HCT116 (cell line): ENCODE measurements at regions not wholly inside any gene's neighbourhood (a gene's known extent, or its start where the extent isn't known, plus 50 kb on each side); places are given as distances from the start of the nearest gene placed in this dataset.

Experiments used
- ATAC-seq: fragments of 200-7000 bp; cut with Tn5 transposase; 2 replicates; pipeline ENCODE4 v1.9.1; 2020; ENCODE audit warnings: mild to moderate bottlenecking, moderate library complexity
- BruUV-seq: library from RNA; stranded (reverse); fragments of 400-500 nt; replicated peaks from 2 replicates; lab custom pipeline; 2021; lab: Mats Ljungman, UMichigan
- CTCF ChIA-PET: fragments of 300-600 bp; sonication (Branson Sonifier 250); formaldehyde crosslinking; loops from one replicate; lab custom pipeline; 2021; ENCODE audit warnings: antibody characterized with exemption; lab: Charles Lee
- POLR2A ChIA-PET: fragments of 300-600, 350-600 bp; sonication (Branson Sonifier 250); formaldehyde crosslinking; loops from one replicate; lab custom pipeline; 2021; ENCODE audit warnings: antibody characterized with exemption; lab: Charles Lee
- RAD21 ChIA-PET, 2 experiments: fragments of 300-600 bp; sonication (Branson Sonifier 250); formaldehyde crosslinking; loops; one replicate each; lab custom pipeline; 2023; ENCODE audit warnings: low total read pairs in 2 of 2; ENCODE audit not compliant: uncharacterized antibody in 2 of 2, unreplicated experiment in 2 of 2, low non-redundant PET in 1 of 2; lab: Charles Lee
- DNase-seq: peaks from one replicate; pipeline ENCODE4 v3.0.0-alpha.2; 2010; ENCODE audit warnings: low read depth, low spot score
- H2AFZ ChIP-seq: fragments of 200-600 bp; shearing (Covaris generic), sonication (generic); 2 replicates; pipeline ENCODE4 v1.6.1; 2017; ENCODE audit warnings: low read depth, mixed run types, mixed read lengths, antibody characterized with exemption, low read length; ENCODE audit not compliant: poor library complexity, severe bottlenecking
- H3K27ac ChIP-seq: 2 replicates; pipeline ENCODE4 v1.5.1; 2012; ENCODE audit warnings: low read depth, low read length
- H3K27me3 ChIP-seq: fragments of 200-600 bp; sonication (generic); 2 replicates; pipeline ENCODE4 v1.6.1; 2016; ENCODE audit warnings: mixed run types, low read length, mixed read lengths; ENCODE audit not compliant: insufficient read depth
- H3K36me3 ChIP-seq, 2 experiments: fragments of 200-500 bp in 1 of 2; fragments of 200-600 bp in 1 of 2; sonication (Bioruptor generic) in 1 of 2; sonication (generic) in 1 of 2; 2 replicates each; pipeline versions ENCODE4 v1.5.1 to v1.6.1; 2014 to 2016; ENCODE audit warnings: low read length in 2 of 2, inconsistent platforms in 1 of 2, mixed read lengths in 1 of 2, mixed run types in 1 of 2; ENCODE audit not compliant: insufficient read depth in 2 of 2, control insufficient read depth in 1 of 2
- H3K4me1 ChIP-seq, 2 experiments: fragments of 200-600 bp in 1 of 2; sonication (generic) in 1 of 2; 2 replicates each; pipeline versions ENCODE4 v1.5.1 to v1.6.1; 2012 to 2017; ENCODE audit warnings: low read length in 2 of 2, inconsistent platforms in 1 of 2, mild to moderate bottlenecking in 1 of 2, mixed read lengths in 1 of 2, mixed run types in 1 of 2, moderate library complexity in 1 of 2; ENCODE audit not compliant: insufficient read depth in 2 of 2, control insufficient read depth in 1 of 2
- H3K4me2 ChIP-seq: fragments of 200-600 bp; sonication (generic); 2 replicates; pipeline ENCODE4 v1.6.1; 2017; ENCODE audit warnings: mixed run types, low read length, mixed read lengths
- H3K4me3 ChIP-seq, 2 experiments: fragments of 200-600 bp in 1 of 2; sonication (generic) in 1 of 2; replicated peaks in 1 of 2; 2 replicates each; pipeline ENCODE4 v1.5.1; 2011 to 2016; ENCODE audit warnings: low read length in 2 of 2, control low read depth in 1 of 2, low read depth in 1 of 2, mild to moderate bottlenecking in 1 of 2, mixed read lengths in 1 of 2, mixed run types in 1 of 2
- H3K79me2 ChIP-seq: fragments of 200-600 bp; sonication (generic); 2 replicates; pipeline ENCODE4 v1.6.1; 2017; ENCODE audit warnings: mild to moderate bottlenecking, mixed run types, low read length, moderate library complexity, mixed read lengths; ENCODE audit not compliant: insufficient read depth
- H3K9ac ChIP-seq: fragments of 200-600 bp; sonication (generic); 2 replicates; pipeline ENCODE4 v1.6.1; 2016; ENCODE audit warnings: low read length, mixed read lengths
- H3K9me2 ChIP-seq: fragments of 200-600 bp; sonication (generic), shearing (Covaris generic); 2 replicates; pipeline ENCODE4 v1.6.1; 2017; ENCODE audit warnings: mixed run types, mild to moderate bottlenecking, moderate library complexity; ENCODE audit not compliant: insufficient read depth
- H3K9me3 ChIP-seq, 2 experiments: fragments of 200-500 bp in 1 of 2; fragments of 200-600 bp in 1 of 2; sonication (Bioruptor generic) in 1 of 2; sonication (generic) in 1 of 2; 2 replicates each; pipeline ENCODE4 v1.6.1; 2014 to 2017; ENCODE audit warnings: low read length in 2 of 2, mixed read lengths in 2 of 2, inconsistent platforms in 1 of 2, low read depth in 1 of 2, mild to moderate bottlenecking in 1 of 2, mixed run types in 1 of 2, moderate library complexity in 1 of 2; ENCODE audit not compliant: control insufficient read depth in 1 of 2, insufficient read depth in 1 of 2
- H4K20me1 ChIP-seq: fragments of 200-600 bp; sonication (generic), shearing (Covaris generic); 2 replicates; pipeline ENCODE4 v1.6.1; 2017; ENCODE audit warnings: mixed run types, mild to moderate bottlenecking, moderate library complexity; ENCODE audit not compliant: insufficient read depth
- EGR1 ChIP-seq: IDR thresholded peaks from 2 replicates; pipeline ENCODE4 v1.6.1; 2012; ENCODE audit warnings: low read depth
- EZH2 ChIP-seq: fragments of 200-600 bp; sonication (generic); IDR thresholded peaks from 2 replicates; pipeline ENCODE4 v1.6.1; 2017; ENCODE audit warnings: antibody characterized with exemption, mixed run types
- EZH2phosphoT487 ChIP-seq: fragments of 200-600 bp; IDR thresholded peaks from 2 replicates; pipeline ENCODE4 v1.6.1; 2018; ENCODE audit warnings: antibody characterized with exemption, borderline replicate concordance
- FOSL1 ChIP-seq: IDR thresholded peaks from 2 replicates; pipeline ENCODE4 v1.6.1; 2012; ENCODE audit warnings: low read depth
- POLR2A ChIP-seq: IDR thresholded peaks from 2 replicates; pipeline ENCODE4 v1.7.0; 2011; ENCODE audit warnings: borderline replicate concordance; ENCODE audit not compliant: insufficient read depth, insufficient read length; ENCODE audit errors: extremely low read depth
- TCF7L2 ChIP-seq: IDR thresholded peaks from 2 replicates; pipeline ENCODE4 v1.7.0; 2011; ENCODE audit warnings: borderline replicate concordance, inconsistent platforms; ENCODE audit not compliant: insufficient read depth, insufficient read length; ENCODE audit errors: extremely low read depth
- ZFX ChIP-seq: fragments of 450-650 bp; IDR thresholded peaks from 2 replicates; pipeline ENCODE4 v1.6.1; 2017
- intact Hi-C: fragments of 100-400 bp; cut with micrococcal nuclease; formaldehyde crosslinking; loops from 2 replicates; pipeline ENCODE4 v1.10.0; 2022
- TF ChIP-seq, protein P1 (sequence below): IDR thresholded peaks from 2 replicates; pipeline ENCODE4 v1.6.1; 2012
- TF ChIP-seq, protein P2 (sequence below): IDR thresholded peaks from 2 replicates; pipeline ENCODE4 v1.6.1; 2012; ENCODE audit warnings: low read depth

DNA sequence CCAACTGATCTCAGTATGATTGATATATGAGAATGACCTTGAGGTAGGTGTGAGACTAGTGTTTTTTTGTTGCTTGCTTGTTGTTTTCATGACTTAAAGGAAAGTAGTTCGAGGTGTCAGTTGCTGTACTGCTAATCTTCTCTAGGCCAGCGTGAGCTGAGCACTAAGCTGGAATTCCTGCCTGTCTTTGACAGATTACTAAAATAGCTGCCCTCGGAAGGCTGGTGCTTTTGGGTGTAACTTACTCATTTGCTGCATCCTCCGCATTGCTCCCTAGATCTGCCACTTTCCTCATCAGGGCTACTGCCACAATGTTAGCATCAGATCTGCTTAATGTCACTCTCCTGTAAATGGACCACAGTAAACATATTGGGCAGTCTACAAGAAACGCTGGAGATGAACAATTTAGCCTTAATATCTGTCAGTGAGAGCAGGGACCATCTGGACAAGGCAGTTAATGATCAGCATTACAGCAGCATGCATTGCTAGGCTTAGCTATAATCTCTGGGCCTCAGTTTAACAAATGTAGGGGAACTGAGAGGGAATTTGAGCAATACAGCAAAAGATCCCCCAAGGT lies 106.6 kb upstream of the CDH6 start:
- H3K9me2 ChIP-seq, result no peaks in the 10 kb centered on the region
- intact Hi-C loops, result no loop called here
- DNase-seq, result no peak
- no peak overlapping the region for H3K9ac ChIP-seq
- H3K4me3 ChIP-seq, result no peak overlapping the region
- no peak overlapping the region for H2AFZ ChIP-seq
- POLR2A ChIA-PET, result no interaction called here
- no peak for ATAC-seq
- no peaks in the 10 kb centered on the region for H3K27me3 ChIP-seq
- BruUV-seq, result no TSS peak
- H3K4me1 ChIP-seq, result no peaks in the 10 kb centered on the region
- H3K4me2 ChIP-seq, result no peak overlapping the region
- no peaks in the 10 kb centered on the region for H4K20me1 ChIP-seq
- CTCF ChIA-PET, result no interaction called here
- TF ChIP-seq EZH2 (no peak), EZH2phosphoT487 (no peak), POLR2A (no peak), TCF7L2 (no peak)
- TF ChIP-seq, protein P1, sequence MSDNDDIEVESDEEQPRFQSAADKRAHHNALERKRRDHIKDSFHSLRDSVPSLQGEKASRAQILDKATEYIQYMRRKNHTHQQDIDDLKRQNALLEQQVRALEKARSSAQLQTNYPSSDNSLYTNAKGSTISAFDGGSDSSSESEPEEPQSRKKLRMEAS, result no peak
- peaks cover 5 to 26% of the 10 kb centered on the region in 2 experiments; a peak in 2 of 4 replicates for H3K9me3 ChIP-seq
- no peaks in the 10 kb centered on the region for H3K36me3 ChIP-seq
- H3K79me2 ChIP-seq, result no peaks in the 10 kb centered on the region
- no peak overlapping the region for H3K27ac ChIP-seq
- RAD21 ChIA-PET, result no interaction called here

DNA sequence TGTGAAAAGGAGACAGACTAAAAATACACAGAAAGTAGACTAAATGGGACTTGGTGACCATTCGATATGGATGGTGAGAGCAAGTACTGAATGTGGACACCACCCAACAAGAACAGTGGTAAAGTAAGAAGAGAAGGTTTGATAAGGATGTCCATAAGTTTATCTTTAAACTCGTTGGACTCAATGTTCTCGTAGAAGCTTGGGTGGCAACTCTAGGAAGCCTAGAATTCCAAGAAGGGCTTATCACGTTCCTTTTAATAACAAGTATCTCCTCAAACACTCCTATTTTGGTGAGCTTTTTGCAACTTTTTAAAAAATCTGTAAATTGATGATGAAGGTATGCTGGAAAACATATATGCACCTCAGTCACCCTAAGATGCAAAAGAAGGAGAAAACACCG lies 108.6 kb upstream of the CDH6 start:
- Histone ChIP-seq H3K79me2 (no peaks in the 10 kb centered on the region), H3K9me3 (peaks cover 3 to 26% of the 10 kb centered on the region in 2 experiments; a peak in 2 of 4 replicates), H3K4me3 (no peak overlapping the region), H3K4me2 (no peak overlapping the region), H3K27me3 (no peaks in the 10 kb centered on the region), H3K9ac (no peak overlapping the region), H3K4me1 (no peaks in the 10 kb centered on the region), H3K27ac (no peak overlapping the region), H4K20me1 (no peaks in the 10 kb centered on the region), H3K9me2 (no peaks in the 10 kb centered on the region), H2AFZ (no peak overlapping the region), H3K36me3 (no peaks in the 10 kb centered on the region)
- intact Hi-C loops, result no loop called here
- DNase-seq (no peak), ATAC-seq (no peak)
- RAD21 ChIA-PET, result no interaction called here
- TF ChIP-seq FOSL1, result no peak
- no peak for TF ChIP-seq EZH2
- no peak for TF ChIP-seq ZFX
- TF ChIP-seq, protein P2, sequence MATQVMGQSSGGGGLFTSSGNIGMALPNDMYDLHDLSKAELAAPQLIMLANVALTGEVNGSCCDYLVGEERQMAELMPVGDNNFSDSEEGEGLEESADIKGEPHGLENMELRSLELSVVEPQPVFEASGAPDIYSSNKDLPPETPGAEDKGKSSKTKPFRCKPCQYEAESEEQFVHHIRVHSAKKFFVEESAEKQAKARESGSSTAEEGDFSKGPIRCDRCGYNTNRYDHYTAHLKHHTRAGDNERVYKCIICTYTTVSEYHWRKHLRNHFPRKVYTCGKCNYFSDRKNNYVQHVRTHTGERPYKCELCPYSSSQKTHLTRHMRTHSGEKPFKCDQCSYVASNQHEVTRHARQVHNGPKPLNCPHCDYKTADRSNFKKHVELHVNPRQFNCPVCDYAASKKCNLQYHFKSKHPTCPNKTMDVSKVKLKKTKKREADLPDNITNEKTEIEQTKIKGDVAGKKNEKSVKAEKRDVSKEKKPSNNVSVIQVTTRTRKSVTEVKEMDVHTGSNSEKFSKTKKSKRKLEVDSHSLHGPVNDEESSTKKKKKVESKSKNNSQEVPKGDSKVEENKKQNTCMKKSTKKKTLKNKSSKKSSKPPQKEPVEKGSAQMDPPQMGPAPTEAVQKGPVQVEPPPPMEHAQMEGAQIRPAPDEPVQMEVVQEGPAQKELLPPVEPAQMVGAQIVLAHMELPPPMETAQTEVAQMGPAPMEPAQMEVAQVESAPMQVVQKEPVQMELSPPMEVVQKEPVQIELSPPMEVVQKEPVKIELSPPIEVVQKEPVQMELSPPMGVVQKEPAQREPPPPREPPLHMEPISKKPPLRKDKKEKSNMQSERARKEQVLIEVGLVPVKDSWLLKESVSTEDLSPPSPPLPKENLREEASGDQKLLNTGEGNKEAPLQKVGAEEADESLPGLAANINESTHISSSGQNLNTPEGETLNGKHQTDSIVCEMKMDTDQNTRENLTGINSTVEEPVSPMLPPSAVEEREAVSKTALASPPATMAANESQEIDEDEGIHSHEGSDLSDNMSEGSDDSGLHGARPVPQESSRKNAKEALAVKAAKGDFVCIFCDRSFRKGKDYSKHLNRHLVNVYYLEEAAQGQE, result no peak
- no peak for TF ChIP-seq EGR1
- TF ChIP-seq, protein P1, result no peak
- no TSS peak for BruUV-seq
- CTCF ChIA-PET, result no interaction called here
- POLR2A ChIA-PET, result no interaction called here
